Mesenchymal stem cell (in vitro differentiated cells and primary cell): ENCODE measurements at regions not wholly inside any gene's neighbourhood (a gene's known extent, or its start where the extent isn't known, plus 50 kb on each side); places are given as distances from the start of the nearest gene placed in this dataset.

Experiments
- DNase-seq: peaks from one replicate; pipeline ENCODE4 v3.0.0-alpha.2; 2013
- H2AFZ ChIP-seq: one replicate; pipeline ENCODE4 v1.6.1; 2013; ENCODE audit warnings: low read depth, mild to moderate bottlenecking, control low read depth, inconsistent platforms, low read length, moderate library complexity
- H2AK5ac ChIP-seq: 2 replicates; pipeline ENCODE4 v1.6.1; 2013; ENCODE audit warnings: low read length, moderate library complexity, mild to moderate bottlenecking, inconsistent platforms; ENCODE audit not compliant: severe bottlenecking
- H2BK120ac ChIP-seq: one replicate; pipeline ENCODE4 v1.6.1; 2013; ENCODE audit warnings: low read depth, mild to moderate bottlenecking, inconsistent platforms, low read length, moderate library complexity
- H2BK12ac ChIP-seq, 2 experiments: one replicate each; pipeline ENCODE4 v1.6.1; 2013; ENCODE audit warnings: inconsistent platforms in 2 of 2, low read length in 2 of 2, mild to moderate bottlenecking in 2 of 2, moderate library complexity in 2 of 2, control low read depth in 1 of 2
- H2BK15ac ChIP-seq: one replicate; pipeline ENCODE4 v1.6.1; 2013; ENCODE audit warnings: mild to moderate bottlenecking, low read depth, inconsistent platforms; ENCODE audit not compliant: poor library complexity, severe bottlenecking
- H2BK5ac ChIP-seq: 2 replicates; pipeline ENCODE4 v1.6.1; 2013; ENCODE audit warnings: low read depth, mild to moderate bottlenecking, low read length, control low read depth, inconsistent platforms; ENCODE audit not compliant: poor library complexity, severe bottlenecking
- H3K14ac ChIP-seq, 2 experiments: one replicate each; pipeline ENCODE4 v1.6.1; 2013; ENCODE audit warnings: inconsistent platforms in 2 of 2, low read length in 2 of 2, control low read depth in 1 of 2, mild to moderate bottlenecking in 1 of 2, moderate library complexity in 1 of 2
- H3K18ac ChIP-seq, 2 experiments: one replicate each; pipeline ENCODE4 v1.6.1; 2013; ENCODE audit warnings: inconsistent platforms in 2 of 2, low read length in 2 of 2, control low read depth in 1 of 2, low read depth in 1 of 2, mild to moderate bottlenecking in 1 of 2
- H3K23ac ChIP-seq, 2 experiments: one replicate each; pipeline ENCODE4 v1.6.1; 2013; ENCODE audit warnings: inconsistent platforms in 2 of 2, low read length in 2 of 2, mild to moderate bottlenecking in 2 of 2, moderate library complexity in 2 of 2, control low read depth in 1 of 2
- H3K27ac ChIP-seq: 2 replicates; pipeline ENCODE4 v1.5.1; 2013; ENCODE audit warnings: mild to moderate bottlenecking, moderate library complexity, low read length, control low read depth, inconsistent platforms; ENCODE audit not compliant: poor library complexity, severe bottlenecking
- H3K27me3 ChIP-seq, 2 experiments: 2 replicates each; pipeline versions ENCODE4 v1.6.1 to v1.7.0; 2013; ENCODE audit warnings: low read length in 2 of 2, mild to moderate bottlenecking in 2 of 2, moderate library complexity in 2 of 2, control low read depth in 1 of 2, inconsistent platforms in 1 of 2; ENCODE audit not compliant: control insufficient read depth in 1 of 2, insufficient read depth in 1 of 2
- H3K36me3 ChIP-seq, 2 experiments: 2 replicates each; pipeline versions ENCODE4 v1.6.1 to v1.7.0; 2013; ENCODE audit warnings: low read length in 2 of 2, control low read depth in 1 of 2, inconsistent platforms in 1 of 2, low read depth in 1 of 2, mild to moderate bottlenecking in 1 of 2; ENCODE audit not compliant: insufficient read depth in 2 of 2, control insufficient read depth in 1 of 2
- H3K4ac ChIP-seq, 2 experiments: one replicate each; pipeline ENCODE4 v1.6.1; 2013; ENCODE audit warnings: inconsistent platforms in 2 of 2, low read length in 2 of 2, mild to moderate bottlenecking in 2 of 2, moderate library complexity in 2 of 2, control low read depth in 1 of 2, low read depth in 1 of 2
- H3K4me1 ChIP-seq: 2 replicates; pipeline ENCODE4 v1.6.1; 2013; ENCODE audit warnings: low read depth, low read length, control low read depth; ENCODE audit not compliant: control insufficient read depth, insufficient read depth
- H3K4me2 ChIP-seq: 2 replicates; pipeline ENCODE4 v1.6.1; 2013; ENCODE audit warnings: low read length, mild to moderate bottlenecking, inconsistent platforms; ENCODE audit not compliant: poor library complexity, severe bottlenecking
- H3K4me3 ChIP-seq, 2 experiments: 2 replicates each; pipeline versions ENCODE4 v1.5.1 to v1.7.0; 2013; ENCODE audit warnings: low read length in 2 of 2, mild to moderate bottlenecking in 2 of 2, control low read depth in 1 of 2, low read depth in 1 of 2; ENCODE audit not compliant: insufficient read depth in 1 of 2
- H3K79me1 ChIP-seq: replicated peaks from 2 replicates; pipeline ENCODE4 v1.6.1; 2013; ENCODE audit warnings: mild to moderate bottlenecking, control low read depth, low read length, inconsistent platforms; ENCODE audit not compliant: poor library complexity, severe bottlenecking
- H3K9ac ChIP-seq: 2 replicates; pipeline ENCODE4 v1.7.0; 2013; ENCODE audit warnings: mild to moderate bottlenecking, low read length, moderate library complexity
- H3K9me3 ChIP-seq: 2 replicates; pipeline ENCODE4 v1.7.0; 2013; ENCODE audit warnings: mild to moderate bottlenecking, low read length; ENCODE audit not compliant: control insufficient read depth
- H4K8ac ChIP-seq: one replicate; pipeline ENCODE4 v1.6.1; 2013; ENCODE audit warnings: inconsistent platforms, mild to moderate bottlenecking, low read length, moderate library complexity
- H4K91ac ChIP-seq: one replicate; pipeline ENCODE4 v1.6.1; 2013; ENCODE audit warnings: mild to moderate bottlenecking, low read length, inconsistent platforms
- WGBS: methylation state at CpG from one replicate; pipeline ENCODE4 v1.1.7; 2013; ENCODE audit warnings: mixed read lengths; 5-methylcytosine and 5-hydroxymethylcytosine counted together

DNA sequence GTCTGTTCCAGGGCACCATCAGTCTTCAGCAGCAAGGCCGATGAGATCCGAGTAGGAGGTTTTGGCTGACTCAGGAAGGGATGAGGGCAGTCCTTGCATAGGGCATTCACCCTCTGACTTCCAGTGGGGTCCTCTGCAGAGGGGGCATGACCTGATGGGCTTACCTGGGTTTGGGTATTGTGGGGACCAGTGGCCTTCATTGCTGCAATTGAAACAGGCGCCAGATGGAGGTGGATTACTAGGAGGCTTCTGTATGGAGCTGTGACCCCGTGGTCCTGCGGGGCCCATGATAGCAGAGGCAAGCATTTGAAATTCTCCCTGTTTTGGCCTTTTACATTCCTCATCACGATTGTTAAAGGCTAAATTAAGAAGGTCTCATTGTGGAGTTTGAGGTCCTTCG, 2448.7 kb downstream of the TP53TG3F start:
- Histone ChIP-seq H3K27me3 (no peaks in the 10 kb centered on the region), H3K9ac (no peak overlapping the region), H3K27ac (no peak overlapping the region), H3K4me1 (no peaks in the 10 kb centered on the region), H3K14ac (no peak overlapping the region), H3K4ac (no peak overlapping the region), H2BK120ac (no peak overlapping the region), H2BK5ac (no peak overlapping the region), H3K9me3 (peaks cover 26% of the 10 kb centered on the region), H3K4me2 (no peak overlapping the region), H3K4me3 (no peak overlapping the region), H2AK5ac (no peak overlapping the region), H3K79me1 (no peaks in the 10 kb centered on the region), H4K91ac (no peak overlapping the region), H4K8ac (no peak overlapping the region), H2AFZ (no peak overlapping the region), H2BK15ac (no peak overlapping the region), H3K23ac (no peak overlapping the region), H3K18ac (no peak overlapping the region), H3K36me3 (no peaks in the 10 kb centered on the region), H2BK12ac (no peak overlapping the region)
- 80% methylated on average over 7 of the region's 7 CpGs for WGBS
- no peak for DNase-seq

DNA sequence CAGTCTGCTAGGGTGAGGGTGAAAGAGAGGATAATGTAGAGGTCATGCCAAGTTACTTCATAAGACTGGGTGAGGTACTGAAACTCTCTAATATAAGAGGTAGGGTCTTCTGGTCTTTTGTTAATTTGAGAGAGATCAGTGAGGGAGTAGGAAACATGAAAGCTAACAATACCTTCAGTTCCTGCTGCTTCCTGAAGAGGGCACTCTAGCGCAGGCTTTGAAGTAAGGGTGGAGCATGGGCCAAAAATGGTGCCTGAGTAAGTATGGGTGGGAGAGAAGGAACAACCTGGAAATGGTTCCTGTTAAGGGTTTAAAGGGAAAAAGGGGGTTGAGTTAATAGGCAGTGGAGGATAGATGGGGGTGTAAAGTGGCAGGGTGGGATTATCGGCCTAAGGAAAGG, 2449.5 kb downstream of the TP53TG3F start:
- H3K18ac ChIP-seq, result no peak overlapping the region
- no peak overlapping the region for H3K4me2 ChIP-seq
- H2BK5ac ChIP-seq, result no peak overlapping the region
- no peak overlapping the region for H3K4ac ChIP-seq
- H3K14ac ChIP-seq, result no peak overlapping the region
- no peaks in the 10 kb centered on the region for H3K4me1 ChIP-seq
- no peaks in the 10 kb centered on the region for H3K36me3 ChIP-seq
- 59% methylated on average over 2 of the region's 2 CpGs for WGBS
- H3K9ac ChIP-seq, result no peak overlapping the region
- H3K23ac ChIP-seq, result no peak overlapping the region
- no peak overlapping the region for H2BK15ac ChIP-seq
- no peaks in the 10 kb centered on the region for H3K79me1 ChIP-seq
- H3K27me3 ChIP-seq, result no peaks in the 10 kb centered on the region
- no peak overlapping the region for H3K27ac ChIP-seq
- H4K91ac ChIP-seq, result no peak overlapping the region
- H2AK5ac ChIP-seq, result no peak overlapping the region
- no peak overlapping the region for H2AFZ ChIP-seq
- no peak for DNase-seq
- no peak overlapping the region for H2BK12ac ChIP-seq
- peaks cover 24% of the 10 kb centered on the region for H3K9me3 ChIP-seq
- H4K8ac ChIP-seq, result no peak overlapping the region
- H3K4me3 ChIP-seq, result no peak overlapping the region
- H2BK120ac ChIP-seq, result no peak overlapping the region

- Histone ChIP-seq H3K36me3 (no peaks in the 10 kb centered on the region), H3K27ac (no peak overlapping the region), H3K79me1 (no peaks in the 10 kb centered on the region), H3K4ac (no peak overlapping the region), H3K4me1 (no peaks in the 10 kb centered on the region), H4K8ac (no peak overlapping the region), H3K4me3 (no peak overlapping the region), H2AFZ (no peak overlapping the region), H2AK5ac (no peak overlapping the region), H2BK12ac (no peak overlapping the region), H3K14ac (no peak overlapping the region), H3K4me2 (no peak overlapping the region), H4K91ac (no peak overlapping the region), H3K27me3 (no peaks in the 10 kb centered on the region), H3K18ac (no peak overlapping the region), H3K9ac (no peak overlapping the region), H3K23ac (no peak overlapping the region), H2BK15ac (no peak overlapping the region), H2BK5ac (no peak overlapping the region), H2BK120ac (no peak overlapping the region), H3K9me3 (peaks cover 23% of the 10 kb centered on the region)
- DNase-seq, result no peak
- 78% methylated on average over 5 of the region's 6 CpGs for WGBS
Observed at GRCh38 chr16:35909351-35909954, 2450.0 kb downstream of the TP53TG3F start.

DNA sequence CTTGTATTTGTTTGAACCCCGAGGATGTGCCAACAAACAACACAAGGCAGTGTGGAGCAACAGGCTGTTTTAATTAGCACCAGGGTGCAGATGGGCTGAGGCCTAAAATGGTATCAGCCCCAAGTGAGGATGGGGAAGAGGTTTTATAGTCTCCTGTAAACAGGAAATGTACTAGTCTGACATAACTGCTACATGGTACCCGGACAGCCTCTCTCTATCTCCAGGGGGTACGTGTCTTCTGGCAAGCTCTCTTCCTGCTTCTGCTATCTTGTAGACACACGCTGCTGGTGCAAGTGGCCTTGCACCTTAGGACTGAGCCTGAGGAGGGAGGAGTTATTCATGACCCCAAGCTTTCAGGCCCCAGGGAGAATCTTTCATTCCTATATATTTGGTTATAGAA, 2451.0 kb downstream of the TP53TG3F start:
- no peak for DNase-seq
- Histone ChIP-seq H2BK120ac (no peak overlapping the region), H2AFZ (no peak overlapping the region), H3K4ac (no peak overlapping the region), H2BK15ac (no peak overlapping the region), H3K23ac (no peak overlapping the region), H2BK5ac (no peak overlapping the region), H3K18ac (no peak overlapping the region), H4K91ac (no peak overlapping the region), H3K27me3 (no peaks in the 10 kb centered on the region), H3K4me1 (no peaks in the 10 kb centered on the region), H3K14ac (no peak overlapping the region), H4K8ac (no peak overlapping the region), H3K4me3 (no peak overlapping the region), H3K27ac (no peak overlapping the region), H3K4me2 (no peak overlapping the region), H3K36me3 (no peaks in the 10 kb centered on the region), H2BK12ac (no peak overlapping the region), H3K9me3 (peaks cover 29% of the 10 kb centered on the region), H3K79me1 (no peaks in the 10 kb centered on the region), H3K9ac (no peak overlapping the region), H2AK5ac (no peak overlapping the region)
- 68% methylated on average over 4 of the region's 4 CpGs for WGBS
